Fibroblast of lung (primary cell): ENCODE measurements at regions not wholly inside any gene's neighbourhood (a gene's known extent, or its start where the extent isn't known, plus 50 kb on each side); places are given as distances from the start of the nearest gene placed in this dataset.

Source experiments
- CTCF ChIP-seq, 2 donors: IDR thresholded peaks in 1 of 2; conservative IDR thresholded peaks in 1 of 2; 1 replicate in 1 of 2; 2 replicates in 1 of 2; pipeline ENCODE4 v1.5.1; 2011 to 2012; ENCODE audit warnings: low read length in 2 of 2, control low read depth in 1 of 2, inconsistent platforms in 1 of 2, low read depth in 1 of 2, mild to moderate bottlenecking in 1 of 2
- EZH2 ChIP-seq: IDR thresholded peaks from 2 replicates; pipeline ENCODE4 v1.5.1; 2012; ENCODE audit warnings: low read length, control low read depth, mild to moderate bottlenecking; ENCODE audit errors: missing control alignments

GRCh38 chr2:33729353-33729752 is 130.3 kb upstream of the FAM98A start:
- TF ChIP-seq CTCF (conservative IDR thresholded peaks at IDR 0.05 in 1 of 2, IDR thresholded peaks at IDR 0.05 in 1 of 2; ENCODE audit: low read depth in 1 of 2, low read length in 2 of 2) (no peak), EZH2 (no peak)
